ENCODE measurements at regions not wholly inside any gene's neighbourhood (a gene's known extent, or its start where the extent isn't known, plus 50 kb on each side); places are given as distances from the start of the nearest gene placed in this dataset.

DNA sequence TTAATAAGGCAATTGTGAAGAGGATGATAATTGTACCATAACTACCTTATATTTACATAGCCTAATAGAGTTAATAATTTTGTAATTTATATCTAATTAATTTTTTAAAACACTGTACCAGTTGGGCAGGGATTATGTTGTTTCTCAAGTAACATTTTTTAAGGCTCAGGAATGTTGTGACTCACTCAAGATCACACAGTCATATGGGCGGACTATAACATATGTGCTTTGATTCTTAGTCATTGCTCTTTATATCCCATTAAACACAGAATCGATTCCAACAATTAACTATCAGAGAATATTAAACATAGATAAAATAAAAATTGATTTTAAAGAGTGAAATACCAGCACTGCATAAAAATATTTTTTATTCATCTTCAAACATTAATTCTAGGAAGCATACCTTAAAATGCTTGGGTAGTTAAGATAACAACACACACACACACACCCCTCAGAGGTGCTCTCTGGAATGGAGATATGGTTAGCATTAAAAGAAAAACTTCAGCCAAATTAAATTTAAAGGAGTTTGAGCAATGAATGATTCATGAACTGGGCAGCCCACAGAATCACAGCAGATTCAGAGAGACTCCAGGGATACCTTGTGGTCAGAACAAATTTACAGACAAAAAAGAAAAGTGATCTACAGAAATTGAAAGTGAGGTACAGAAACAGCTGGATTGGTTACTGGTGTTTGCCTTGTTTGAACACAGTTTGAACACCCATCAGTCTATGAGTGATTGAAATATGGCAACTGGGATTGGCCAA, 869.4 kb upstream of the ID2 start:
- Mint-ChIP-seq H3K9me3 (ENCODE audit: unreplicated experiment) (peaks cover 3% of the 10 kb centered on the region), H3K27me3 (ENCODE audit: unreplicated experiment) (no peaks in the 10 kb centered on the region), H3K27ac (ENCODE audit: unreplicated experiment) (no peak overlapping the region), H3K36me3 (ENCODE audit: unreplicated experiment) (no peaks in the 10 kb centered on the region), H3K4me1 (ENCODE audit: unreplicated experiment) (peaks cover 5% of the 10 kb centered on the region), H3K4me3 (ENCODE audit: unreplicated experiment) (no peak overlapping the region)
- no peak for DNase-seq (ENCODE audit: extremely low spot score, unreplicated experiment)
- TF ChIP-seq, protein P1, sequence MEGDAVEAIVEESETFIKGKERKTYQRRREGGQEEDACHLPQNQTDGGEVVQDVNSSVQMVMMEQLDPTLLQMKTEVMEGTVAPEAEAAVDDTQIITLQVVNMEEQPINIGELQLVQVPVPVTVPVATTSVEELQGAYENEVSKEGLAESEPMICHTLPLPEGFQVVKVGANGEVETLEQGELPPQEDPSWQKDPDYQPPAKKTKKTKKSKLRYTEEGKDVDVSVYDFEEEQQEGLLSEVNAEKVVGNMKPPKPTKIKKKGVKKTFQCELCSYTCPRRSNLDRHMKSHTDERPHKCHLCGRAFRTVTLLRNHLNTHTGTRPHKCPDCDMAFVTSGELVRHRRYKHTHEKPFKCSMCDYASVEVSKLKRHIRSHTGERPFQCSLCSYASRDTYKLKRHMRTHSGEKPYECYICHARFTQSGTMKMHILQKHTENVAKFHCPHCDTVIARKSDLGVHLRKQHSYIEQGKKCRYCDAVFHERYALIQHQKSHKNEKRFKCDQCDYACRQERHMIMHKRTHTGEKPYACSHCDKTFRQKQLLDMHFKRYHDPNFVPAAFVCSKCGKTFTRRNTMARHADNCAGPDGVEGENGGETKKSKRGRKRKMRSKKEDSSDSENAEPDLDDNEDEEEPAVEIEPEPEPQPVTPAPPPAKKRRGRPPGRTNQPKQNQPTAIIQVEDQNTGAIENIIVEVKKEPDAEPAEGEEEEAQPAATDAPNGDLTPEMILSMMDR (IDR thresholded peaks at IDR 0.05), result no peak

DNA sequence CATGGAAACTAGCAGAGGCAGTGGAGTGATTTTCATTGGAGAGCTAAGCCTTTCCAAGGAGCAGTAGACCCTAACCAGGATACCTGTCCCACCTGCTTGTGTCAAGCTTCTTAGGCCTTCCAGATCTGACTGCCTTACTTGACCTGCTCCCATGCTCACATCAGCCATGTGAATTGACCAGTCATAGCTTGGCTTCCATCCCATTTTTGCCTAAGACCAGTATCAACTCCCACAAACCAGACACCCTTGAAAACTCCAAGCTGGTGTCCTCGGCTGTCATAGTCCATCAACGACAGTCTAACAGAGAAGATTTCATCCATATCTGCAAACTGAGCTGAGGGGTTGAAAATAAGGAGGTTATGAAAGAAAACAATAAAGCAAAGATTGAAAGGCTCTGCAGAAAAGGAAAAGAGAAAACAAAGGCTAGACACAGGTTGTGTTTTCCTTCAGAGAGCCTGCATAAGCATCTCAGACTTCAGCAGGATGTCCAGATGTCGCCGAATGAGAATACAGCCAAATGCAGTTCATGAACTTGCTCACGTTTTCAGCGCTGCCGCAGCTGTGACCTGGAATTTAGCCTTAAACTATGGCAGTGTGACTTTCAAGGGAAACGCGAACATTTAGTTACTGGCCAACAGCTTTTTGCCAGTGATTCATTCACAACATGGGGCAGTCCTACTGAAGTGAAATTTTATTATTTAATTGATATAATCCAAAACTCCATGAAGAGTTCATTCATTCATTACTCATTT, 868.1 kb upstream of the ID2 start:
- Mint-ChIP-seq H3K27me3 (ENCODE audit: unreplicated experiment) (no peaks in the 10 kb centered on the region), H3K27ac (ENCODE audit: unreplicated experiment) (no peak overlapping the region), H3K4me3 (ENCODE audit: unreplicated experiment) (no peak overlapping the region), H3K9me3 (ENCODE audit: unreplicated experiment) (peaks cover 3% of the 10 kb centered on the region), H3K4me1 (ENCODE audit: unreplicated experiment) (peaks cover 5% of the 10 kb centered on the region), H3K36me3 (ENCODE audit: unreplicated experiment) (no peaks in the 10 kb centered on the region)
- DNase-seq (ENCODE audit: extremely low spot score, unreplicated experiment), result no peak
- TF ChIP-seq, protein P1 (IDR thresholded peaks at IDR 0.05), result no peak

DNA sequence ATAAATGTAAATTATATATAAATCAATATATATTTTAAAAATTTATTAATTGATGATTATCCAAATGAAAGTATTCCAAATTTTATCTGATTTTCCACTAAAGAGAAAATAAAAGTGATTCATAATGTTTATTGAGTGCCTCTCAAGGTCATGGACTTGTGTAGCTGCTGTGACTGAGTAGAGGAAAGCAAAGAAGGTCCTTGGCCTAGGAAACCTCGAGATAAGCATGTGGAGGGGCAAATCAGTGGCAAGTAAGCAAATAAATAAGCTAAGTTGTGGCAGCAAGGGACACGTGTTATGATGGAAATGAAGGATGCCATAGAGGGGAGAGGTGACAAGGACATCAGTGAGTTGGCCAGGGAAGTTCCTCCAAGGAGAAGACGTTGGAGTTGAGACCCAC, 866.1 kb upstream of the ID2 start:
- peaks cover 5% of the 10 kb centered on the region for H3K4me1 Mint-ChIP-seq (ENCODE audit: unreplicated experiment)
- no peak for DNase-seq (ENCODE audit: extremely low spot score, unreplicated experiment)
- H3K9me3 Mint-ChIP-seq (ENCODE audit: unreplicated experiment), result peaks cover 3% of the 10 kb centered on the region
- no peaks in the 10 kb centered on the region for H3K27me3 Mint-ChIP-seq (ENCODE audit: unreplicated experiment)
- H3K27ac Mint-ChIP-seq (ENCODE audit: unreplicated experiment), result no peak overlapping the region
- no peaks in the 10 kb centered on the region for H3K36me3 Mint-ChIP-seq (ENCODE audit: unreplicated experiment)
- TF ChIP-seq, protein P1 (IDR thresholded peaks at IDR 0.05), result no peak
- no peak overlapping the region for H3K4me3 Mint-ChIP-seq (ENCODE audit: unreplicated experiment)

DNA sequence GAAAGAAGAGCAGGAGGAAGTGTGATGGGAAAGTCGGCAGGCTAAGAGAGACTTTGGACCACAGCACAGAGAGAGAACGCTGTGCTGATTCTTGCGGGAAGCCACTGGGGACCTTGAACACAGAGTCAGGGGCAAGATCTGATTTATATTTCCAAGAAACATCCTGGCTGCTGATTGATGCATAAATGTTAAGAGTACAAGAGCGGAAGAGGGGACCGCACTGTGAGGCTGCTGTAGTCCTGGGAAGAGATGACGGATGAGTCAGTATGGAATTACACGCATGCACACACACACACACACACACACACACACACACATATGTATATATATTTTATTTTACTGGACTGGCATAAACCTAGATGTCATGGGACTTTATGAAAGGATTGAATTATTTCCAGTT, 865.6 kb upstream of the ID2 start:
- DNase-seq (ENCODE audit: extremely low spot score, unreplicated experiment), result no peak
- Mint-ChIP-seq H3K27ac (ENCODE audit: unreplicated experiment) (no peak overlapping the region), H3K4me3 (ENCODE audit: unreplicated experiment) (no peak overlapping the region), H3K27me3 (ENCODE audit: unreplicated experiment) (no peaks in the 10 kb centered on the region), H3K9me3 (ENCODE audit: unreplicated experiment) (peaks cover 3% of the 10 kb centered on the region), H3K36me3 (ENCODE audit: unreplicated experiment) (no peaks in the 10 kb centered on the region), H3K4me1 (ENCODE audit: unreplicated experiment) (peaks cover 5% of the 10 kb centered on the region)
- TF ChIP-seq, protein P1 (IDR thresholded peaks at IDR 0.05), result no peak

DNA sequence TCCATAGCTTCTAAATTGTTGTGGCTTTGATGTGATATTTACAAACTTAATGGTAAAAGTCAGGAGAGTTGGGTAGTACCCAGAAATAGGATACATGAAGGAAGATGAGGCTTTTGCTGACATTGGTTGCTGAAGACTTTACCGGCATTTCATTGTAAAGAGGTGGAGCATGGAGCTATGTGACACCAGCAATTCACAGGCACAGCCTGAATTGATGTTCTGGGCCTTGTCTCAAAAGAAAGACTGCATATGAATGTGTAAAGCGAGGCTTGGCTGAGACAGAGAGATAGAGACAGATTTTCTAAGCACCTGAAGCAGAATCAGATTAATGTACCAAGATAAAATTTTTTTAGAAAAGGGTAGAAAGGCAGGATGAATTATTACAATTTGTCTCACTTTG, 864.9 kb upstream of the ID2 start:
- H3K27me3 Mint-ChIP-seq (ENCODE audit: unreplicated experiment), result no peaks in the 10 kb centered on the region
- peaks cover 3% of the 10 kb centered on the region for H3K9me3 Mint-ChIP-seq (ENCODE audit: unreplicated experiment)
- H3K4me1 Mint-ChIP-seq (ENCODE audit: unreplicated experiment), result peaks cover 5% of the 10 kb centered on the region
- TF ChIP-seq, protein P1 (IDR thresholded peaks at IDR 0.05), result no peak
- no peak overlapping the region for H3K27ac Mint-ChIP-seq (ENCODE audit: unreplicated experiment)
- no peaks in the 10 kb centered on the region for H3K36me3 Mint-ChIP-seq (ENCODE audit: unreplicated experiment)
- DNase-seq (ENCODE audit: extremely low spot score, unreplicated experiment), result no peak
- H3K4me3 Mint-ChIP-seq (ENCODE audit: unreplicated experiment), result no peak overlapping the region
